SW 1271 (cell line): ENCODE measurements at regions not wholly inside any gene's neighbourhood (a gene's known extent, or its start where the extent isn't known, plus 50 kb on each side); places are given as distances from the start of the nearest gene placed in this dataset.

Source experiments
- DNase-seq, 2 experiments: peaks; one replicate each; lab custom pipeline; 2025; lab: John Stamatoyannopoulos, UW

GRCh38 chr18:2172881-2173280, 398.4 kb downstream of the METTL4 start:
- DNase-seq: no peak

- DNase-seq: no peak
Observed at GRCh38 chr18:2173486-2173885, 397.8 kb downstream of the METTL4 start.

- no peak for DNase-seq
Observed at GRCh38 chr18:2178036-2178435, 393.3 kb downstream of the METTL4 start.

GRCh38 chr18:2179498-2180183, 391.7 kb downstream of the METTL4 start:
- DNase-seq: no peak

GRCh38 chr18:2180586-2180985, 390.7 kb downstream of the METTL4 start:
- no peak for DNase-seq

GRCh38 chr18:2183432-2183831, 387.9 kb downstream of the METTL4 start:
- no peak for DNase-seq

GRCh38 chr18:2186967-2187366, 384.3 kb downstream of the METTL4 start:
- DNase-seq: no peak

- no peak for DNase-seq
Observed at GRCh38 chr18:2188258-2188657, 383.0 kb downstream of the METTL4 start.

- DNase-seq: no peak
Observed at GRCh38 chr18:2191180-2191790, 380.0 kb downstream of the METTL4 start.

- no peak for DNase-seq
Observed at GRCh38 chr18:2192562-2192961, 378.7 kb downstream of the METTL4 start.

- DNase-seq: no peak
Observed at GRCh38 chr18:2197946-2198345, 373.4 kb downstream of the METTL4 start.

- DNase-seq: no peak
Observed at GRCh38 chr18:2199060-2199459, 372.2 kb downstream of the METTL4 start.

GRCh38 chr18:2201036-2201600, 370.2 kb downstream of the METTL4 start:
- no peak for DNase-seq

GRCh38 chr18:2204736-2205135, 366.6 kb downstream of the METTL4 start:
- DNase-seq: no peak

- DNase-seq: no peak
Observed at GRCh38 chr18:2207294-2207693, 364.0 kb downstream of the METTL4 start.

- no peak for DNase-seq
Observed at GRCh38 chr18:2212598-2213205, 358.6 kb downstream of the METTL4 start.

GRCh38 chr18:2213905-2214304, 357.4 kb downstream of the METTL4 start:
- no peak for DNase-seq

GRCh38 chr18:2217356-2217755, 353.9 kb downstream of the METTL4 start:
- DNase-seq: no peak

GRCh38 chr18:2218101-2218500, 353.2 kb downstream of the METTL4 start:
- no peak for DNase-seq

- DNase-seq: no peak
Observed at GRCh38 chr18:2219706-2220105, 351.6 kb downstream of the METTL4 start.

GRCh38 chr18:2222270-2223185, 348.8 kb downstream of the METTL4 start:
- DNase-seq: no peak

- DNase-seq: no peak
Observed at GRCh38 chr18:2223449-2223848, 347.9 kb downstream of the METTL4 start.
